GM04504 (cell line): ENCODE measurements at regions not wholly inside any gene's neighbourhood (a gene's known extent, or its start where the extent isn't known, plus 50 kb on each side); places are given as distances from the start of the nearest gene placed in this dataset.

Experiments used
- DNase-seq: peaks from one replicate; pipeline ENCODE4 v3.0.0-alpha.2; 2012; ENCODE audit warnings: low read depth

DNA sequence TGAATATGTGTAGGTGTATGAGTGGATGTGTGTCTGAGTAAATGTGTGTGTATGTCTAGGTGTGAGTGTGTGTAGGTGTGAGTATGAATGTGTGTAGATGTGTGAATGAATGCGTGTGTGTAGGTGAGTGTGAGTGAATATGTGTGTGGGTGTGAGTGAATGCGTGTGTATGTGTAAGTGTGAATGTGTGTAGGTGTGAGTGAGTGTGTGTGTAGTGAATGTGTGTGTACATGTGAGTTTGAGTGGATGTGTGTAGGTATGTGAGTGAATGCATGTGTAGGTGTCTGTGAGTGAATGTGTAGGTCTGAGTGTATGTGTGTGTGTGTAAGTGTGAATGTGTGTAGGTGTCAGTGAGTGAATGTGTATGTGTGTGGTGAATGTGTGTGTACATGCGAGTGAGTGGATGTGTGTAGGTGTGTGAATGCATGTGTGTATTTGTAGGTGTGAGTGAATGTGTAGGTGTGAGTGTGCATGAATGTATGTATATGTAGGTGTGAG lies 201.0 kb upstream of the ZNF536 start:
- DNase-seq: no peak

DNA sequence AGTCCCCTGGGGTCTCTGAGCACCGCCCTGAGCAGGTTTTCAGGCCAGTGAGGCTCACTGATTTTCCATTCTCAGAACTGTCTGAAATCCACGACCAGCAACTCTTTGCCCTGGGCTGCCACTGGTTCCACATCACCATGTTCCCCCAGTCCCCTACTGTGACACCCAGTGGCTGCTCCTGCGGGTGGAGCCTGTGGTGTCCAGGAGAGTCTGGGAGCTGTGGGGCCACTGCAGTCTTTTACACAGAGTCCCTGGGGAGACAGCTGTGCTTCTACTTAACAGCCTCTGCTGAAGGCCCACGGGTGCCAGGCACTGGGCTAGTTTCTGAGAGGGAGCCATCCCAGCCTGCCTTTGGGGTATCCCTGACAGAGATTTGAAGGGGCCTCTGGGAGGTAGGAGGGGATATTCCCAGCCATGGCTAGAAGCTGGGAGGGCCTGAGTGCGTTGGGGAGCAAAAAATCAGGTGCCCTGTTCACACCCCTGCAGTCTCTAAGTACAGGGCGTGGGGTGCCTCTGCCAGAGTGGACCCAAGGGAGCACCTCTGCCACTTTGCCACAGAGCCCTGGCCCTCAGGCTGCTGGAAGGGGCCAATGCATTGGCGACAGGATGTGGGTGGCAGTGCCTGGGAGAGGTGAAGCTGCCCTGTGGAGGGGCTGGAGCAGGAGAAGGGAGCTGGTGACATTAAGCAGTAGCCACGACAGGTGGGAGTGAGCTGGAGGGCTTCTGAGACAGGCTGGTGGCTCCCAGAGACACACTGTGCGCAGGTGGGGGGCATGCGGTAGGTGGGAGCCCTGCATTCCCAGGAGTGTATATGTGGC lies 200.2 kb upstream of the ZNF536 start:
- DNase-seq: no peak

DNA sequence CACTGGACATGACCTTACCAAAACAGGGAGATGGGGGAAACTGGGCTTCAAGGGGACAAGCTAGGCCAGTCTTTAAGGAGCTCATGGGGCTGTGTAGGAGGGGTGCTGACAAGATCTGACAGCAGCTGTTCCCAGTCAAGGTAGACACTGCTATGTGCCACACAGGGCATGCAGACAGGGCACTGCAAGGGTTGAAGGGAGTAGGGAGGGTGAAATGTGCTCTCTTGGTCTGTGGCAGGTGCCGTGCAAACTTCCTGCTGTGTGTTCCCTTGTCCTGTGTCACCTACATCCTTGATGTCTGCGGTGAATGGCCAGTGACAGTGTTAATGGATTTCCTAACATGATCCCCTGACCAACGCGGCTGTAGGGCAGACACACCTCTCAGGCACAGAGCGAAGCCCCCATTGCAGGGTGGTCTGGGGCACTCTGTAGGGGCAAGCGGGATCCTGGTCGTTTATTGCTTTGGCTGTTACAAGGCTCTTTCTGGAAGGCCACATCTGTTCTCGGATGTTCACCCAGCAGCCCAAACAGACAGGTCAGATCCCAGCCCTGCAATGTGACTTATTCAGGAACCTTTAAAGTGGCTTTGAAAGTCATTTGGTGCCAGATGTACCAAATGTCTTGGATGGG lies 199.5 kb upstream of the ZNF536 start:
- no peak for DNase-seq

DNA sequence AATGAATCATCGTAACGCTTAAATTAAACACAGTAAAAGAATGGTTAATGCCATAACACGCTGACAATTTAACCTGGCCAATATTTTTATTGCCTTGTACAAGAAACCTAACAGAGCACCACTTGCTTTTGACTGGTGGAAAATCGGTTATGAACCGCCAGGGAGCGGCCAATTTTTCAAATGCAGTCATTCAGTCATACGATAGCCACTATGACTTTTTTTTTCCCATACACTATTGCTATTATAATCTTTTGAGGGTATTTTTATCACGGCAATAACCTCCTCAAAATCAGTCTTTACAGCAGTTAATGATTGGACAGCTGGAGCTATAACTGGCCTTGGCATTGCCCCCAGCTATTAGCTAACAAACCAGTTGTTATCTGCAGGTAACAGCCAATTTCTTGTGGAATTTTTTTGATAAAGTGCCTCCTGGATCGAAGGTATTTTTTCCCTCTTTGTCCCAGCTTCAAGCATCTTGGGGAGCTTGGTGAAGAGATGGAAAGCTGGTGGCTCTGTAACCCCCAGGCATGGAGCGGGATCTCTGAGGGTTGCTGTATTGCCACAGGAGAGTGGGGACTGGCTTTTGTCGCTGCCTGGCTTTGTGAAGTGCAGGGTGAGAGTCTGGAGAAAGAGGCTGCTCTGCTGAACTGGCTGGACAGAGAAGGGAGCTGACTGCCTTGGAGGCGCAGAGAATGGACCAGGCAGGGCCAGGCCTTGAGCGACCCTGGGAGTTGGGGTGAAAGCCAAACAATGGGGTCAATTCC lies 198.4 kb upstream of the ZNF536 start:
- no peak for DNase-seq

DNA sequence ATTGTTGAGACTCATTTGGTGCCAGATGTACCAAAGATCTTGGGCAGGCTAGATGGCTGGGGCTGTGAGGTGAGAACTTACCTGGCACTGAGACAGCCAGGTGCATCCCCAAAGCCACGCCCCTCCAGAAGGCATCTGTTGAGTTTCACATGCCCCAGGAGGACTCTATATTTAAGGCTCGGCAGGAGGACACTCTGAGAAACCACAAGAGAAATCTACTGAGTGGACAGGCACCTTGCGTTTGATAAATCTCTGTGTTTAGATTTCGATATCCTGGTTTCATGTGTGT lies 197.9 kb upstream of the ZNF536 start:
- no peak for DNase-seq

DNA sequence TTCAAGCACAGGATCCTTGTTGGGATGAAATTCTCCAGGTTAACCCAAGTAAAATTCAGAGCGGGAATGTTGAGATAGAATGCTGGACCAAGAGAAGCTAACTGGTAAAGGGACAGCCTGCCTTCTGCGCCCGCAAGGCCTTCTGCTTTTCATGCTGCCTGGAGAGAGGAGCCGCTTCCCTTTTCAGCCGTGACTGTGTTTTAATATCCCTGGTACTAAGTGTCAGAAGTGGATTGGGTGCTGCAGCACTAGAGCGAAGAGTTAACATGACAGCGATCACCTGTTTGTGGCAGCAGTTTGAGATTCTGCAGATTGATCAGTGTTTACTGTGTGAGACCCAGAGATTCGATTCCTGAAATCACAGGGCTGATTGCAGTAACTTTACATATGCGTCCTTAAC lies 197.4 kb upstream of the ZNF536 start:
- no peak for DNase-seq

DNA sequence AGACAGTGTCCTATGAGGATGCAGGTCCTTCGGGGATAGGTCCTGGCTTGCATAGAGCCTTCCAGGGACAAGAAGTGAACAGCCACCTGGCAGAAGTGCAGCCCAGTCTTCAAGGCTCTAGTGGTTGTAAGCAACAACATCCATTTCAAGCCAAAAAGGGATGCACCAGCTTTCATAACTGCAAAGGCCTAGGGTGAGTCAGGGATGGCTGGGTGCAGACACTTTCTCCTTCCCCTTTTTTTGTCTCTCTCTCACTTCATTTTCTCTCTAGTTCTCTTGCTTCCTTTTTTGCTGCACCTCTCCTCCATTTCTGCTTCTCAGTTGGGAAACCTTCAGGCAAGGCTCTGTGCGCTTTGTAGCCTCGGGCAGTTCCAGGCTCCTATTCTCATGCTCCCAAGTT lies 196.2 kb upstream of the ZNF536 start:
- no peak for DNase-seq

DNA sequence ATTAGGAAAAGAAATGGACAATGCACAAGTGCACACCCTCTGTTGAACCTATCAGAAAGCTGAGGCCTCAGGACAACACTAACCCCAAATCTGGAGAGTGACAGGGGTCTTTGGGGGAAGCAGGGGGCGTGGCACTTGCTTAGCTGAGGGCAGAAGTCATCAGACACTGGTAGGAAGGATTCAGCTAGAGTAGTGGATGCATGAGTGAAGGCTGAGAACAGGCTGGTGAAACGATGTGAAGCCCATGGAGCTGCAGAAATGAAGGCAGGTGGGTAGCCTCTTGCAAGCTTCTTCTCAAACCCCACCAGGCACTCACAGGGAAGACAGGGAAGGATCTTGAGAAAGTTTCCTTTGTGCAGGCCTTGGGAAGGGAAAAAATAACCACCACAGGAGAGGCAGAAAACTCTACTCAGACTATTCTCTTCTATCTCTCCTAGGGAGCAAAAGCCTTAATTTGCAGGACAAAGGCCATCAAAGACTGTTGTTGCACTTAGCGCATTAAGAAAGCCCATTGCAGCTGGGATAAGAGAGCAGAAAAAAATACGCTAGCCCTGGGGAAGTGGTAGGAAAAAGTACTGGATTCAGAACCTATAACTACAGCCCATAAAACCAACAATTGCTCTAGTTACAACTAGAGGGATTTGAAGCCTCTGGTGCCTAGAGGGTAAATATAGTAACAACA lies 193.3 kb upstream of the ZNF536 start:
- no peak for DNase-seq

DNA sequence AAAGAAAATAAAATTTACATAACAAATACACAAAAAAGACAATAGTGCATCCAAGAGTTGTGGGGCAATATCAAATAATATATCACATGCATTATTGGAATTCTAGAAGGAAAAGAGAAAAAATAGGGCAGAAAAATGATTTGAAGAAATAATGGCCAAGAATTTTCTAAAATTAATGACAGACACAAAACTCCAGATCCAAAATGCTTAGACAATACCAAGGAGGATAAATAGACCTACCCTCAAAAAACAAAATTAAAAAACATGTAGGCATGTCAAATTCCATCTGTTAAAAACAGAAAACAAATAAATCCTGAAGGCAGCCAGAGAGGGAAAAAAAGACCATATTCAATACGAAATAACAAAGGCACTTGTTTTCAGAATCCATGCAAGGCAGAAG lies 191.5 kb upstream of the ZNF536 start:
- DNase-seq: no peak

DNA sequence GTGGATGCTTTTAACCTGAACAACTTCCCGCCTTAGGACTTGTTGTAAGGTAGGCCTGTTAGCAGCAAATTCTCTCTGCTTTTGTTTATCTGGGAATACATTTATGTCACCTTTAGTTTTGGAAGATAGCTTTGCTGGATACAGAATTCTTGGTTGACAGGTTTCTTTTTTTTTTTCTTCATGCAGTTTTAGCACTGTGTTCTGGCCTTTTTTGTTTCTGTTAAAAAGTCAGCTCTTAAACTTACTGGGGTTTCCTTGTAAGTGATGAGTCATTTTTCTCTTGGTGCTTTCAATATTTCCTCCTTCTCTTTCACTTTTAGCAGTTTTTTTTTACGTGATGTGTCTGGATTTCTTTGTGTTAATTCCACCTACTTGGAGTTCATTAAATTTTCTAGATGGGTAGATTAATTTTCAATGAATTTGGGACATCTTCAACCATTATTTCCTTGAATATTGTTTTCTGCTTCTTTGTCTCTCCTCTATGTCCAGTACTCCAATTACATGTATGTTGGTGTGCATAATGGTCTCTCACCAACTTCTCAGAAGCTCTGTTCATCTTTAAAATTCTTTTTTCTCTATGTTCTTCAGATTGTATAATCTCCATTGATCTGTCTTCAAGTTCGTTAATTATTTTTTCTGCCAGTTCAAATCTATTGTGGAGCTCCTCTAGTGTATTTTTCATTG lies 188.2 kb upstream of the ZNF536 start:
- DNase-seq: no peak

DNA sequence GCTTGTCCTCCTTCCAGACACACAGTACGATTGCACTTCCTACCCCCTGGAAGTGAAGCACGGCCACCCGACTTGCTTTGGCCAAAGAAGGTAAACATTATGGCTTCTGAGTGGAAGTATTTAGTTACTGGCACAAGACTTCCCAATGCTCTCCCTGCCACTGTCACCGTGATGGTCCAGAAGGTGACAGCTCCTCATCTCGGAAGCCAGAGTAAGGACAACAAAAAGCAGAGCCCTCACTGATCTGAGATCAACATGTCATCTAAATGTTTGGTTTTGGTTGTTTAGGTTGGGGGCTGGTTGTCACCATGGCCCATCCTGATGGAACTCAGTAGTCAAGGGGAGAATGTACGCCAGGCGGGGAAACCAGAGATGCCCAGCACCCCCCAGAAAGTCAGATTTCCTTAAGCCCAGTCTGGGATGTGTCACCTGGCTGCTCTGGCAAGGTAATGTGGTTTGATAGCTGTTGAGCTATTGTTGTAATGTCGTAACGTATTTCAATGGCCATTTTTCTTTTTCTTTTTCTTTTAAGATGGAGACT lies 170.1 kb upstream of the ZNF536 start:
- DNase-seq: no peak

DNA sequence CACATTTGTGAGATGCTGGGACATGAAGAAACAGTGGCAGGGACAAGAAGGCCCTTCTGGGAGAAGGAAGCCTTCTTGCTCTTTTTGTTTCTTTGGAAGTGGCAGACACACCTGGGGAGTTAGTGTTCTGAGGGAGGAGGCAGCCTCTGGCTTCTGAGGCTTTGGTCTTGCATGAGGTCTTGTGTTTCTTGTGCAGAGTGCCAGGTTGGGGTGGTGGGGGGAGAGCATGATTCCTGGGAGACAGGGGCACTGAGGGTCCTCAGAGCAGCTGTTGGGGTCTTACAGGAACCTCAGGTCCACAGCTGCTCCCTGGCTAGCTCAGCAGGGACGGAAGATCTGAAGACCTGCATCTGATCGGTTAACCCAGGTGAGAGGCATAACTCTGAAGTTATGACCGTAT lies 167.5 kb upstream of the ZNF536 start:
- DNase-seq: no peak

DNA sequence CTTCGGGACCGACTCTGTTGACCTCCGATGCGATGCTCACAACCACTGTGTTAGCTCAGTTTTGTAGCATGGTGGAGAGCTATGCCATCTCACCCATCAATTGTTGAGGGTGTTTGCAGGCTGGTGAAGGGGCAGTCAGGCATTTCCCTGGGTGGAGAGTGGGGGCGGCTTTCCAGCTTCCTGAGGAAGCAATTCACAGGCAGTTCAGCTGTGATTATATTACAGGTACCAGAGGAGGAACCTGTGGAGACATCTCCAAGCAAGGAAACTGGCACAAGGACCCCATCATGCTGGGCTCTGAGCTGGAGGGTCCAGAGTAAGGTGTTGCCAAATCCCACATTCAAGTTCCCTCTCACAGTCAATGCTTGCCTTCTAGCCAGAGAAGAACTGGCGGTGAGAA lies 166.0 kb upstream of the ZNF536 start:
- no peak for DNase-seq

DNA sequence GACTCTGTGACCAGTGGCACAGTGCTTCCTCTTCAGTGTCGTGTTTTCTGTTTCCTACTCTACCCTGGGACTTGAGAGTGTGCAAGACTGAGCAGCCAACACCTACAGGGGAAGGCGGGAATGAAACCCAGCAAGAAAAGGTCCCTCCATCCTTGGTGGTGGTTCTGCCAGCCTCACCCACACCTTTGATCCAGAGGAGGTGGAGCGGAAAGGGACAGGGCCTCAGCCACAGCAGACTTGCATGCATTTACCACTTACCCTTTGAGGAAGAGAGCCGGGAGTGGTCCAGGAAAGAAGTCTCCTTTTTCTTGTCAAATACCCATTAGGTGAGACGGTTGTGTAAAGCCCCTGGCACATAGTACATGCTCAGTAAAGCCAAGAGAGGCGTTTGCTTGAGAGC lies 164.8 kb upstream of the ZNF536 start:
- no peak for DNase-seq

DNA sequence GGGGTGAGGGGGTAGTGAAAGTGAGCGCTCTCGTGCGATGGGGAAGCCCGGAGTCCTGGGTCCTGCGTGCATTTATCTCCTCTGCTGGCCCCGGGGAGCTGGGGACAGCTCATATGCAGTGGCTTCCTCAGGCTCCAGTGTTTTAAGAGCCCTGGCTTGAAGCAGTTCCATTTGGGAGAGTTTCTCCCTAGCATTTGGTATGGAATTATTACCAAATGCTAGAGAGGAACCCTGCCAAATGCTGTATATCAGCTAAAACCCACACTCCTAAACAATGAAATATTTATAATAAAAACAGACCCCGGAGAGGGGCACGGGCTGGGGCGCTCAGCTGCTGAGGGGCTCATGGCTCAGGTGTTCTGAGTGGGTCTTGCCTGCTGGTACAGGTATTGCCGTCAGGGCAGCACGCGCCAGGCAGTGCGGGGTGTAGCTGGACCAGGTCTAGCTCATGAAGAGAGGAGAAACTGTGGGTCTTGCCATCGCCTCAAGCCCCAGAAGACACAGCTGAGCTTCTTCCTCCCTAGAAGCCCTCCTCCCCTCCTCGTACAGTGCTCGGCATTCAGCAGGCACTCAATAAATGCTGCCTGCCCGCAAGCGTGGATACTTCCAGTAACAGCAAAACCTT lies 163.6 kb upstream of the ZNF536 start:
- DNase-seq: no peak

DNA sequence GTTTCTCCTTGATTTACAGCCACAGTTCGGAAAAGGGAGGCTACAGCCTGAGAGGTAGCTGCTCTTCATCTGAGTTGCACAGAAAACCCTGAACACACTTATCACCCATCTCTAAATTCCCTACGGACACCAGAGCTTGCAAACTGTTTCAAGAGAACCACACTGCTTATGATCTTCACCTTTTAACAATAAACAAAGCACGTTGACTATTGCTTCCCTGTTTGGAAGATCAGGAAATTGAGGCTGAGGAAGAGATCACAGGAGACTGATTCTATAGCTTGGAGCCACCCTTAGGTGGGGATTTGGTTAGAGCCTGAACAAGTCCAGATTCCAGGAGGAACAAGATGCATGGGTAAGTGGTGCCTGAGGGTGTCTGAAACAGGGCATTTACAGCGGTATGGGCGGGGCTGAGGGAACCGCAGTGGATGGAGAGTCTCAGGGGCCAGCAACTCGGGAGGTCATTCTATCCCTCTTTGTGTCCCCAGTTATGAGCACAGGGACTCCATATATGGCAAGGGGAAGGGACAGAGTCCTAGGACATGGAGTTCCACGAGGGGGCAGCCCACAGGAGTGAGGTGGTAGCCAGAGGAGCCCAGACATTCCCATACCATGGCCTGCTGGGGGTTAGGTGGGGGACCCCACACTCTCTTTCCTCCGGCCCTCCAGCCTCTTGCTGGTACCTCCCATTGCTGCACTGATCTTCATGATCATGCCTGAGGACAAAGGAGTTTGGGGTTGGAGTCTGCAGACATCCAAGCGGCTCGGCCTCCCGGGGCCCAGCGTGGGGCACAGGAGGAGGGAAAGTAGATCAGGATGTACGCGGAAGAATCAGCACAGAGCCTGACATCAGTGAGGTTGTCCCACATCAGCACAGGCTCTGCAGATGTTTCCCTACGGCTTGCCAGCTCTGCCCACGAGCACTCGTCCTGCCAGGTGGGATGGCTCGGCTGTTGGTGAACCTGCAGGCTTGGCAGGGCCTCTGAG lies 162.3 kb upstream of the ZNF536 start:
- no peak for DNase-seq

DNA sequence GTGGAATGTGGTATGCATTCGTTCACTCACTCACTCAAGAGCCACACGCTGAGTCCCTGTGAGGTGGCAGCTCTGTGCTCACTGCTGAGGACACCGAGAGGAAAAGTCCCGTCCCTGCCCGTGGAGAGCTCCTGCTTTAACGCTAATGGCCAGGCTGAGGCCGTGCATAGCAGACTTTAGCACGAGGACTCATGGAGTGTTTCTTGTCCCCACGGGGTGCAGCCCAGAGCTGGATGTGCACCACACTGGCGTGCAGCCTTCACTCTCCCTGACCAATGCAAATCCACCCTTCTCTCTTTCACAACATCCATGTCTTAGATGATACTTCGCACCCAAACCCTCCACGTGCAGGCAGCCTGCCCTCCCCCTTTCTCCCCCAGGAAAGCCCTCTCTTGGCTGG lies 159.6 kb upstream of the ZNF536 start:
- DNase-seq: no peak

DNA sequence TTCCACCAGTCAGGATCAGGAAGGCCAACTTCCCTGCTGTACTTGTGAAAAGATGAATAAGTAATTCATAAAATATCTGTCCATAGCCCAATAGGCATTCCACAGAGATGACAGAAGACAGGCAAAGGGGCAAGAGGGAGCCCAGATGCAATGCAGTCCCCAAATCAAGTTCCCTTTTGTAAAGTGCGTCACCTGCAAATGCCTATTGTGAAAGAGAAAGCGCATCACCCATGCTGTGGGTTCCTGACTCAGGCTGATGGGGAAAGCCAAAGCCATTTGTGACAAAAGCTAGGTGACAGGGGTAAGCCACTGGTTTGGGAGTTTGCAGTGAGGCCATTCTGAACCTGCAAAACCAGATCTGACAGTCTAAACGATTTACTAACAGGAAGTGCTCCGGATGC lies 157.5 kb upstream of the ZNF536 start:
- no peak for DNase-seq

DNA sequence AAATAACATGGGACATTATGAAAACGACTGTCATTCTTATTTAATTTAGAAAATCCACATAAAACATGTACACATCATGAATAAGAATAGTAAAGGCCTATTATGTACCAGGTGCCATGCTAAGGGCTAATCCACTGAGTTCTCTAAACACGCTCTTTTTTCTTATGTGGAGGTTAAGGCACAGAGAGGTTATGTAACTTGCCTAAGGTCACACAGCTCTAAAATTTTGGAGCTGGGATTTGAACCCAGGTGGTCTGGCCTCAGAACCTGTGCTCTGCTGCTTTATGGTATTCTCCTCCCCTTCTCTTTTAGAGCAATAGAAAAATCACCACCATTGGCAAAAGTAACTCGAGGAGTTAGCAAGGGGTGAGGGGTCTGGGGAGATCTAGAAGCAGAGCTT lies 156.9 kb upstream of the ZNF536 start:
- DNase-seq: no peak

DNA sequence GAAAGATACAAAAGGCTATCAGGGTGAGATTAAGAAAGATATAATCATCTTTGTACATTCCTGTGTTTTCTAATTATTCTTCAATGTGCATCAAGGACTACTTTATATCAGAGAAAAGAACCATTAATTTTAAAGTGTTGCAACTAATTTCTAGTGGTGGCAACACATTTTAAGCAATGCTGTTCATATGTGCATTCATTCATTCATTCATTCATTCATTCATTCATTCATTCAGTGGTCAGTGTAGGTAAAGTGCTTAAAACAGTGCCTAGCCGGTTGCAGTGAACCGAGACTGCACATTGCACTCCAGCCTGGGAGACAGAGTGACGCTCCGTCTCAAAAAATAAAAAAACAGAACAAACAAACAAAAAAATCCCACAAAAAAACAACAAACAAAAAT lies 155.7 kb upstream of the ZNF536 start:
- no peak for DNase-seq
